ENCODE measurements at regions not wholly inside any gene's neighbourhood (a gene's known extent, or its start where the extent isn't known, plus 50 kb on each side); places are given as distances from the start of the nearest gene placed in this dataset.

- no peak for DNase-seq (ENCODE audit: low read depth, low spot score)
Observed at GRCh38 chr17:68812876-68813584, 142.2 kb downstream of the ABCA8 start.

GRCh38 chr17:68809148-68809547 lies 146.0 kb downstream of the ABCA8 start:
- DNase-seq (ENCODE audit: low read depth, low spot score), result no peak

GRCh38 chr17:68807998-68808772 lies 147.0 kb downstream of the ABCA8 start:
- no peak for DNase-seq (ENCODE audit: low read depth, low spot score)

- DNase-seq (ENCODE audit: low read depth, low spot score), result no peak
Observed at GRCh38 chr17:68805609-68806008, 149.6 kb downstream of the ABCA8 start.

- DNase-seq (ENCODE audit: low read depth, low spot score), result no peak
Observed at GRCh38 chr17:68804777-68805520, 150.2 kb downstream of the ABCA8 start.

GRCh38 chr17:68803164-68803929 lies 151.8 kb downstream of the ABCA8 start:
- no peak for DNase-seq (ENCODE audit: low read depth, low spot score)

GRCh38 chr17:68801335-68802247 lies 153.6 kb downstream of the ABCA8 start:
- DNase-seq (ENCODE audit: low read depth, low spot score), result no peak

GRCh38 chr17:68800751-68801150 lies 154.4 kb downstream of the ABCA8 start:
- no peak for DNase-seq (ENCODE audit: low read depth, low spot score)

- DNase-seq (ENCODE audit: low read depth, low spot score), result peak; percentile 65
Observed at GRCh38 chr17:68794636-68795434, 160.4 kb downstream of the ABCA8 start.

- DNase-seq (ENCODE audit: low read depth, low spot score), result no peak
Observed at GRCh38 chr17:68792873-68793272, 162.3 kb downstream of the ABCA8 start.

- DNase-seq (ENCODE audit: low read depth, low spot score), result no peak
Observed at GRCh38 chr17:68792042-68792685, 163.0 kb downstream of the ABCA8 start.

GRCh38 chr17:68790931-68791330 lies 164.3 kb downstream of the ABCA8 start:
- no peak for DNase-seq (ENCODE audit: low read depth, low spot score)

GRCh38 chr17:68790492-68790891 lies 164.7 kb downstream of the ABCA8 start:
- no peak for DNase-seq (ENCODE audit: low read depth, low spot score)

GRCh38 chr17:68789203-68789962 lies 165.8 kb downstream of the ABCA8 start:
- no peak for DNase-seq (ENCODE audit: low read depth, low spot score)

GRCh38 chr17:68785565-68786486 lies 169.4 kb downstream of the ABCA8 start:
- no peak for DNase-seq (ENCODE audit: low read depth, low spot score)

- DNase-seq (ENCODE audit: low read depth, low spot score), result no peak
Observed at GRCh38 chr17:68784431-68784830, 170.8 kb downstream of the ABCA8 start.

- DNase-seq (ENCODE audit: low read depth, low spot score), result no peak
Observed at GRCh38 chr17:68783861-68784260, 171.3 kb downstream of the ABCA8 start.
